Prostate gland (tissue), 2 donors: ENCODE measurements at regions not wholly inside any gene's neighbourhood (a gene's known extent, or its start where the extent isn't known, plus 50 kb on each side); places are given as distances from the start of the nearest gene placed in this dataset.

Experiments
- CTCF ChIP-seq, 4 experiments: fragments of 200-600 bp in 2 of 4; fragments of 450-650 bp in 2 of 4; sonication (generic) in 2 of 4; IDR thresholded peaks; 1 replicate in 3 of 4; 2 replicates in 1 of 4; pipeline ENCODE4 v1.5.1; 2016 to 2019; ENCODE audit warnings: antibody characterized with exemption in 4 of 4, mild to moderate bottlenecking in 2 of 4, moderate library complexity in 2 of 4
- POLR2A ChIP-seq: fragments of 450-650 bp; IDR thresholded peaks from one replicate; pipeline ENCODE4 v1.6.1; 2016; ENCODE audit warnings: antibody characterized with exemption, mild to moderate bottlenecking

- TF ChIP-seq CTCF (IDR thresholded peaks at IDR 0.05) = peak in 1 of 4 experiments; percentile 14
- no peak for TF ChIP-seq POLR2A
These were observed 164.0 kb upstream of the PZP start for GRCh38 chr12:9372202-9372601.
